ENCODE measurements at regions not wholly inside any gene's neighbourhood (a gene's known extent, or its start where the extent isn't known, plus 50 kb on each side); places are given as distances from the start of the nearest gene placed in this dataset.

GRCh38 chr21:35770101-35770945, 290.0 kb downstream of the SETD4 start:
- TF ChIP-seq CTCF (IDR thresholded peaks at IDR 0.05) = no peak

GRCh38 chr21:35768187-35768586, 292.1 kb downstream of the SETD4 start:
- no peak for TF ChIP-seq CTCF (IDR thresholded peaks at IDR 0.05)

GRCh38 chr21:35764586-35764985, 295.7 kb downstream of the SETD4 start:
- no peak for TF ChIP-seq CTCF (IDR thresholded peaks at IDR 0.05)

GRCh38 chr21:35764077-35764476, 296.2 kb downstream of the SETD4 start:
- TF ChIP-seq CTCF (IDR thresholded peaks at IDR 0.05) = no peak

- TF ChIP-seq CTCF (IDR thresholded peaks at IDR 0.05) = no peak
Observed at GRCh38 chr21:35754583-35754982, 305.7 kb downstream of the SETD4 start.

GRCh38 chr21:35753308-35753707, 307.0 kb downstream of the SETD4 start:
- TF ChIP-seq CTCF (IDR thresholded peaks at IDR 0.05) = no peak

- TF ChIP-seq CTCF (IDR thresholded peaks at IDR 0.05) = no peak
Observed at GRCh38 chr21:35751171-35751570, 309.2 kb downstream of the SETD4 start.
